NCI-H446 (cell line): ENCODE measurements at regions not wholly inside any gene's neighbourhood (a gene's known extent, or its start where the extent isn't known, plus 50 kb on each side); places are given as distances from the start of the nearest gene placed in this dataset.
A peak's percentile ranks its signal among the peaks of the same experiment; 100 is the strongest.

Experiments
- DNase-seq, 2 experiments: peaks; one replicate each; lab custom pipeline; 2025; lab: John Stamatoyannopoulos, UW

DNA sequence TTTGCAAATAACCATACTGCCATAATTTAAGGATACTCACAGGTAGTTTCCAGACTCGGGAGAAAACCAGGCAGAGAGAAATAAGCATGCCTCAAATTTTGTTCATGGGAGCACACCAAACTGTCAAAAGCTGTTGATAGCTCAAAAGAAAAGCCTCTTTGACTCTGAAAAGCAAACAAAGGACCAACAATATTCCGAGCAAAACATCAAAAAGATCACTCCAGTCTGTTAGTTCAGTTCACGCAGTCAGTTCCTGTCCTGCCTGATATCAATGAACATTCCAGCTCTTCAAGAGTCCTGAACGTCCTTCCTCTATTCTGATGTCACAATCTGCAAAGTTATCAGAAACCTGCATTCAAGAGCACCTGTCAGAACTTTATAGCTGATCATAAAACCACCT lies 78.7 kb downstream of the RRM2 start:
- no peak for DNase-seq

DNA sequence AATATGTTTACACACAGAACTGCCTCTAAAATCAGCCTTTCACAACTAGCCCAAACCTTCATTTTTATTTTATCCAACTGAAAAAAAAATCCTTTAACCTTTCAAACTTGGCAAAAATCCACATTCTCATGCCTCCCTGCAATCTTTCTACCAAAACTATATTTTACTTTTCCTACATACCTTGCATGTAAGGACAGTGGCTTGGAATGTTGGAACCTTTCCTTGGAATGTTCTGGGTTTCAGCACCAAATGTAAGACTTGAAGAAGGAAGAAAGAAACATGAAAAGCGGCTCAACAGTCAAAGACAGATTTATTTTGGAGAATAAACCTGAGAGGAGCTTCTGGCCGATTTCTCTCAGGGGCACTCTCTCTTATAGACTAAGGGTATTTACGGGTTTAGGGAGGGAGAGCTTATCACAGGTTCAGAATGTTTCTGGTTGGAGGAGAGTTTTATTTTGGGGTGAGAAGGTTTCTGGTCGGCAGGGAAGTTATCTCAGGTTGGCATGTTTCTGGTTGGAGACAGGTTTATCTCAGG lies 79.7 kb downstream of the RRM2 start:
- no peak for DNase-seq

DNA sequence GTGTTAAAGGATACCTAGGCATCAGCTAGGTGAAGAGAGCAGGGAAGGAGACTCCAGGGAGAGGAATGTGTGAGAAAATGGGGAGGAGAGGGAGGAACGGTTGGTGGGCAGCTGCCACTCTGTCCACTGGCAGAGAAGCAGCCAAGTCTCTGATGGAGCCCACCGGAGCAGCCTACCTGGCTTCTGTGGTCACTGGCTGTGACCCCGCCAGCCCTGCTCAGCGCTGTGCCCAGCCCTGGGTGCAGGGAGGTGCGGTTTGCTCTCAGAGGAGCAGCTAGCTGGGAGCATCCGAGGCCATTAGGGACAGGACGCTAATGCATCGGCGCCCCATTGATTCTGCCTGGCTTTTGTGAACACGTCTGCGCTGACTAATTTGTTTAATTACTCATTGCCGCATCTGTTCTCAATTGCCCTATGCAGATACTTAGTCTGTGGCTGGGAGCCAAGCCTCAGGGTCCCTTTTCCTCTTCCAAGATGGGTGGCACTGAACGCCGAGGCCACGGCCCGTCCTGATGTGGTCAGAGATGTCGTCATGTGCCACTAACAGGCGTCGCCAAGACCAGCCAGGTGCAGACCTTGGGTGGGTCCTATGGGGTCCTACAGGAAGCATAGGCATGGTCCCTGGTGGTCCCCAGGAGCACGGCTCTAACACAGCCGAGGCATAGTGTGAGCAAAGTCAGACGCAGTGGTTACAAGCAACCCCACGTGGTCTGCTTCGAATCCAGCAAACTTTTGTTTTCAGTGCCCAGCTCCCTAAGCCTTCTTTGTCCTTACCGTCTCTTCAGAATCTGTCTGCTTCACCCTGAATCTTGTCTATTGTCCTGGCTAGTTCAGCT lies 82.0 kb downstream of the RRM2 start:
- peak in 1 of 2 experiments; percentile 32 for DNase-seq

DNA sequence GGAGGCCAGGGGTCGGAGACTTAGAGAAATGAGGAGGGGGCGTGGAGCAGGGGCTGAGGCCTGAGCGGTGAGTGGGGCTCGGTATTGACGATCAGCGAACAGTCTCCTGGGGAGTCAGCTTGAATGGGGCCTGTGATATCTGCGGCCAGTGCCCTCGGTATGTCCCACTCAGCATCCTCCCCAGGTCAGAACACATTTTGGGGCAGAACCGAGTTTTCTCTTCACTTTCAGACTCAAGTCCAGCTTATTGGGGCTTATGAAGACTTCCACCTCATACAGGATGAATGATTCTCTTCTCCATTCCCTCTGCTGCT lies 82.6 kb downstream of the RRM2 start:
- DNase-seq, result no peak

DNA sequence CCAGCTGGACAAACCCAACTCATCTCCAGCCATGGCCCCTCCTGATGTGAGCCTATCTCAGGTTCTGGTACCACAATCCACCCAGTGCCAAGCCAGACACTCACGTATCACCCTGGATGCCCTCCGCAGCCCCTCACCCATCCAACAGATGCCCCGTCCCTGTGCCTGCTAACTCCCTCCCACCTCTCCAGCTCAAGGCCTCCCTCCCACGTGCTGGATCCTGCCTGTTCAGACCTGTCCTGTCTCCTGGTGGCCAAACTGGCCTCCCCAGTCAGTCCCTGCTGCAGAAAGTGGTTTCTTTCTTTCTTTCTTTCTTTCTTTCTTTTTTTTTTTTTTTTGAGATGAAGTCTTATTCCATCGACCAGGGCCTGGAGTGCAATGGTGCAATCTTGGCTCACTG lies 86.2 kb downstream of the RRM2 start:
- DNase-seq, result peak in 1 of 2 experiments; percentile 67

DNA sequence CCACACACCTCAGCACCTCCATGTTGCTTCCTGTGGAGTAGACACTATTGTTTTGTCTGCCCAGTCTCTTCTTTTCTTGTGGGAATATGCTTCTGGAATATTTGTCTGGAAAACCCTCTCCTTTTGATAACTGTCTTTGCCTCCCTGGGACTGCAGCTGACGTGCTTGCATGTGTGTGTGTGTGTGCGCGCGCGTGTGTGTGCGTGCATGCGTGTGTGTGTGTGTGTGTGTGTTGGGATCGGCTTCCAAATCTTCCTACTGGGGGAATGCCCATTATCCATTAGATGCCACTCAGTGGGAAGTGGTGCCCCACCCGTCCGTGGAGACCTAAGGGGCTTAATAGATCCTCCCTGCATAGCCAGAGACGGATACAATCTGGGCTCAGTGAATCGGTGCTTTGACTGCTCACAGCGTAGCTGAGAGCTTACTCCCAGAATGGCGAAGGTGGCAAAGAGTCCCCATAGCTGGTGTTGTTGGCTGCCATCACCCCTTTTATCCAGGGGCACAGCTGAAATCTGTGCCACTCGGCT lies 86.9 kb downstream of the RRM2 start:
- DNase-seq, result no peak

DNA sequence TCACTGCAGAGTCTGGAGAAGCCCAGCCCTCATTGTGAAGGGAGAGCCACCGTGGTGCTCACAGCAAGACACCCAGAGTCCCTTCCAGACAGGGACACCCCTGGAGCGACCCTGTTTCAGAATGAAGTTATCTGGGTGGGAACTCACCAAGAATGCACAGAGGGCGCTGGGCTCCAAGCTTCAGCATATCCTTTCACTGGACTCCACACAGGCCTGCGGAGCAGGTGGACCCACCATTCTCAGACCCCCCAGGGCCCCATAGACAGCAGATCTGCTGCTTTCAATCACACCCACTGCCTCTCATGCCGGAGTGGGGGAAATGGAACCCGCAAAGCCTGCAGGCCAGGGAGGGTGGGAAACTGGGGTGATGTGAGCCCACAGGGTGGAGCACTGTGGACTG lies 87.8 kb downstream of the RRM2 start:
- no peak for DNase-seq

DNA sequence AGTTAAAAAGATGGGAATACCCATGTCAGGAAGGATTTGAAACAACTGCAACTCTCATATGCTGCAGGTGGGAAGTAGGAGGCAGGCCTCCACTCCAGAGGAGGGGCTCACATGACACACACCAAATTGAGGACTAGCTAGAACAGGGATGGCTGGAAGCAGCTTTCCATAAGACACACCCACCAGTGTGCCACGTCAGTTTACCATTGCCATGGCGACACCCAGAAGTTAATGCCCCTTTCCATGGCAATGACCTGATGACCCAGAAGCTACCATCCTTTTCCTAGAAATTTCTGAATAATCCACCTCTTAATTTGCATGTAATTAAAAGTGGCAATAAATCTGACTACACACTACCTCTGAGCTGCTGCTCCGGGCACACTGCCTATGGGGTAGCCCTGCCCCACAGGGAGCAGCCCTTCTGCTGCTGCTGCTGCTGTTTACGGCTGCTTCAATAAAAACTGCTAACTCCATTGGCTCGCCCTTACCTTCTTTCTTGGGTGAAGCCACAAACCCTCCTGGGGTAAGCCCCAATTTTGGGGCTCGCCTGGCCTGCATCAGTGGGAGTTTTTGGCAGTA lies 89.4 kb downstream of the RRM2 start:
- no peak for DNase-seq

DNA sequence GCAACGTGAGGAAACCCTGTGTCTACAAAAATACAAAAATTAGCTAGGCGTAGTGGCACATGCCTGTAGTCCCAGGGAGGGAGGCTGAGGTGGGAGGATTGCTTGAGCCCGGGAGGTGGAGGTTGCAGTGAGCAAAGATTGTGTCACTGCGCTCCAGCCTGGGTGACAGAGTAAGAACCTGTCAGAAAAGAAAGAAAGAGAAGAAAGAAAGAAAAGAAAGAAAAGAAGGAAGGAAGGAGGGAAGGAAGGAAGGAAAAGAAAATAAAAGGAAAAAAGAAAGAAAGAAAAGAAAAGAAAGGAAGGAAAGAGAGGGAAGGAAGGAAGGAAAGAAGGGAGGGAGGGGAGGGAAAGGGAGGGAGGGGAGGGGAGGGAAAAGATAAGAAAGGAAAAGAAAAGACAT lies 89.9 kb upstream of the HPCAL1 start:
- no peak for DNase-seq

DNA sequence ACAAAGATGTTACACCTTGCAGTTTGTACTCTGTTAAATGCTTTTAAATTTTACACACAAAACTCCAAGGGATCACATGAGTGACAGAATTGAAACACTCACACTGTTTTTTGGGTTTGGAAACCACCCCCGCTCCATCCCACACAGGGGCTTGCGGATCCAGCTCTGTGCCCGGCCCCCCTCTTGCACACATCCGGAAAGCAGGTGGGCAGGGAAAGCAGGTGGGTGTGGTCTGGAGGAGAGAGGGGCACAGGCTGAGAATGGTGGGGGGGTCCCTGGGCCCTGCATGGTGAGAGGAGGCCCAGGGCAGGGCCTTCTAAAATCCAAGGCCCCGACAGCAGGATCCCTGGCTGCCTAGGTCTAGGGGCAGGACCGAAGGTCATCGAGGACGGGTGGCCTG lies 88.5 kb upstream of the HPCAL1 start:
- no peak for DNase-seq

DNA sequence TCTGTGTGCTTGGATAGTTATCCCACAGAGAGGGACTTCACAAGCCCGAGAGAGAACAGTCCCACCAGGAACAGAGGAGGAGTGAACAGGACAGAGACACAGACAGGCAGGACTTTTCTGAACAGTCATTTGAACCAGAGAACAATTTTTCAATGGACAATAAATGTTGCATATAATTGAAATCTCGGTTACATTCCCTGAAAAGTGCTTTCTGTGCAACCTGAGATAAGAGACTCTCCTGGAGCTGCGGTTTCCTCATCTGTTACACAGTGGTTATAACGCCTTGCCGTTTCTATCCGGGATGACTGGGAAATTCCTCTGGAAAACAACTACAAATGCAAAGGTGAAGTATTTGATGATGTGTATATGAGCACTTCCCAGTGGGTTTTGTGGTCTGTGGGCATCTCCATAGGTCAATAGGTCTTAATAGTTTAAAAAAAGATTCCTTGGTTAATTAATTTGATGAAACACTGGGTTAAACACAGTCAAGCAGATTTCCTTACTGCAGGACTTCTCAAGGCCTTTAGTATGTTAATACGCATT lies 87.2 kb upstream of the HPCAL1 start:
- no peak for DNase-seq

DNA sequence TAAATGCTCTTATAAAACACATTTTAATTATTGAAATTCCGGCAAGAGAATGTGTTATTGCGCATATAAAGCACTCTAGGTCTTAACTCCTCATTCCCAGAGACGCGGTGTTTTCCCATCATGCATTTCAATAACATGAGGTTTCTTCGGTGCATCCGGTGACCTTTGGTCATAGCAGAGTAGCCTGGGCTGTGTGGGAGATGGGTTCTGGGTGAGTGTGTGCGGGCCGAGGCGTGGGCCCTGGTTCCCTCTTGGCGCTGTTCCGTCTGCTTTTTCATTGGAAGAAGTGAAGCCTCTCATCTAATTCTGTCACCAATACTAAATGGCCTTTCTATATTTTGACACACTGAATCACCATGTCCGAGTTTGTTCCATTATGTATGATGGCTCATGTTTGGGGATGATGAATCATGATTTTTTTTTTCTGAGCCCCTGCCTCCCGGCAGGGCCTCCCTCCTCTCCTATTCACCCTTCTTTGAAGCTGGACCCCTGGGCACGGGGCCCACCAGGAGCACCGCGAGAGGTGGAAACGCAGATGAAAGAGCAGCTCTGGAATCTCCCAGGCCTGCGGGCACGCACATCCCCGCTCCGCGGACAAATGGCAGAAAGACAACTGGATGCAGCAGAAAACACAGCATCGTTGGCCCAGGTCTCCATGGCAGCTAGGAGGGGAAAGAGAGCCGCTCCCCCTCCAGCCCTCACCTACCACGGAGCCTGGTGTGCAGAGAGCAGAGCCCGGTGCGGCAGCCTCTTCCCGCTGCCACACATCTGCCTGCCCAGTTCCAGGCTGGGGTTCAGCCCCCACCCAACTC lies 85.8 kb upstream of the HPCAL1 start:
- no peak for DNase-seq

DNA sequence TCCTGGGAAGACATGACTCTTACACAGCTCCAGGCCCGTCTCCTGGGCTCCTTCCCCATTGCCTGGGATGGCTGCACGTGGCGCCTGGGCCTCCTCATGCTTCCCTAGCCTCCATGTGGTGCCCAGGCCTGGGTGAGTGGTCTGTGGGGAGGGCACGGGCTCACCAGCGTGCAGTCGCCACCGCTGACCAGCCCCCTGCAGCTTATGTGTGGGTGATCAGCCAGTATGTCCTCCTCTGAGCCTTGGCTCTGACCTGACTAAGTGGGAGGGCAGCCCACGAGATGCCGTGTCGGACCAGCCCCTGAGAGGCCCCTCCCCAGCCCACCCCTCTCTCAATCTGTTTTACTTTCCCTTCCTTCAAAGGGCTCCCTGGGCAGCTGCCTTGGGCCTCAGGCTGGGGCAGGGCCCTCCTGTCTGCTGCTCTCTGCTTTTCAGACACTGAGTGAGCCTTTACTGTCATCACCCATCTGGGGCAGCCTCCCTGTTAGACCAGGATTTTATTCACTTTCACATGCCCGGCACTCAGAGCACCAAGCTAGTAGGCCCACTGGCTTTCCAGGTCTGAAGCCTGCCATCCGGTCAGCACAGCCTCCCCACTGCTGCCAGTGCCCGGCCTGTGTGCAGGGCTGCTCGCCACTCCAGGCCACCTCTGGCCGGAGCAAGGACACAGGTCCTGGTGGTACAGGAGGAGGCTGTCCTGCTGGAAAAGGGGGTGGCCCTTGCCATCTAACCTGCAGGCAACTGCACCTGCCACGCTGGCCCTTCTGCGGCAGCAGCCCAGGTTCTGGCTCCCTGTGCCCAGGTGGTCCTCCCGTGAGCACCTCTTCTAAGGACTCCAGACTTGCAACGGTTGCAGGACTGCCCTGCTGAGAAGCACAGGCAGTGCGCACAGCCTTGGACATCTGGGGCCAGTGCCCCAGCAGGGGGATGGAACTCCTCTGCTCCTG lies 84.9 kb upstream of the HPCAL1 start:
- DNase-seq, result no peak

DNA sequence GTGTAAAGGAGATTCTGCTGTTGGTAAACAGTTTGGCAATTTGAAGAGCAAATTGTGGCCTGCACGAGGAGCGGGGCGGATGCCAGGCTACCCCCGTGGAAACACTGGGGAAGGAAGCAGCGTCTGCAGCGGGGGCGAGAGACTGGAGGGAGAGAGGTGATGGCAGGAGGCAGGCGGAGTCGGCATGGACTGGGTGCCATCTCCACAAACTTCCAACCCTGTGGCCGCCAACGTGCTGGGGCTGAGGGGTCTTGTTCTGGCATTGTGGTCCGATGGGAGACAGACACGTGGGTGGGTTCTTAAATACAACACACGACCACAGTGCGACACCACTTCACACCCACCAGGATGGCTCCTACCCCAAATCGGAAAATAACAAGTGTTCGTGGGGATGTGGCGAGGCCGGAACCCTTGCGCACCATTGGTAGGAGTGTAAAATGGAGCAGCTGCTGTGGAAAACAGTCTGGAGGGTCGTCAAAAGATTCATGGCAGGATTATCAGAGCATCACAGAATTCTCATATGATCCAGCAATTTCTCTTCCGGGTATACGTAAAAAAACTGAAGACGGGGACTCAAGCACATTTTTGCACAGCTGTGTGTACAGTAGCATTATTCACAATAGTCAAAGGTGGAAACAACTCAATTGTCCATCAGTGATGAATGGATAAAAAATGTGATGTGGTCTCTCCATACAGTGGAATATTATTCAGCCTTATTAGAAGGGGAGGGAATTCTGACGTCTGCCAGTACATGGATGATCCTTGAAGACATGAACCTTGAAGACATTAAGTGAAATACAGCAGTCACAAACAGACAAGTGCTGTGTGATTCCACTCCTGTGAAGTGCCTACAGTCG lies 82.4 kb upstream of the HPCAL1 start:
- DNase-seq, result no peak

DNA sequence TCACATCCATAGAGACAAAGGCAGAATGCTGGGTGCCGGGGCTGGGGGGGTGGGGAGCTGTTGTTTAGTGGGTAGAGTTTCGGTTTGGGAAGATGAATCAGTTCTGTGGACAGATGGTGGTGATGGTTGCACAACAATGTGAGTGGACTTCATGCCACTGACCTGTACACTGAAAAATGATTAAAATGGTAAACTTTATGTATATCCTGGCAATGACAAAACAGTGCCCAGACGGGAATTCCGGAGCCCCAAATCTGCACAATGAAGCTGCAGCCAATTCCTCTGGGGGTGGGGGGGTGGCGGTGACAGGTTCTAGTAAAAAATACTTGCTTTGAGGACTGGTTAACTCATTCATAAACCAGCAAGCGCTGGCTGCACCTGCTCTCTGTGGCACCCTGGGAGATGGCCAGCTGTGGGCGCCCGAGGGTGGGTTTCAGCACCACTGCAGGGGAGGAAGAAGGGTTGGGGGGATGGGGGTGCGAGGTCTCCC lies 81.8 kb upstream of the HPCAL1 start:
- DNase-seq, result no peak

DNA sequence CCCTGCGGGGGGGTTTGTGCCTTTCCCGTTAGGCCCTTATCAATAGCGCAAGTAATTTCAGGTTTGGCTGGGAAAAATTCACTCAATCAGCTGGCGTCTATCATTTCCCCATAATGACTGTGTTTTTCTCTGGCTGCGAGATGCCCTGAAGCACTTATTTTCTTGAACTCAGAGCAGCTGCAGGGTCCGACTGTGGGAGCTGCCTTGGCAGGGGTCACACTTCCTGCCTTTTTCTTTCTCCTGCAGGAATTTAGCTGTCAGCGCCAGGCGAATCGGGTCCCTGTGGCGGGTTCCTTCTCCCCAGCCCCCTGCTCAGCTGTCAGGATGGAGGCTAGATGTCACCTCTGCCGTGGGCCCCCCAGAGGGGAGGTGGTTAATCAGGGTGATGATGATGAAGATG lies 81.3 kb upstream of the HPCAL1 start:
- no peak for DNase-seq

DNA sequence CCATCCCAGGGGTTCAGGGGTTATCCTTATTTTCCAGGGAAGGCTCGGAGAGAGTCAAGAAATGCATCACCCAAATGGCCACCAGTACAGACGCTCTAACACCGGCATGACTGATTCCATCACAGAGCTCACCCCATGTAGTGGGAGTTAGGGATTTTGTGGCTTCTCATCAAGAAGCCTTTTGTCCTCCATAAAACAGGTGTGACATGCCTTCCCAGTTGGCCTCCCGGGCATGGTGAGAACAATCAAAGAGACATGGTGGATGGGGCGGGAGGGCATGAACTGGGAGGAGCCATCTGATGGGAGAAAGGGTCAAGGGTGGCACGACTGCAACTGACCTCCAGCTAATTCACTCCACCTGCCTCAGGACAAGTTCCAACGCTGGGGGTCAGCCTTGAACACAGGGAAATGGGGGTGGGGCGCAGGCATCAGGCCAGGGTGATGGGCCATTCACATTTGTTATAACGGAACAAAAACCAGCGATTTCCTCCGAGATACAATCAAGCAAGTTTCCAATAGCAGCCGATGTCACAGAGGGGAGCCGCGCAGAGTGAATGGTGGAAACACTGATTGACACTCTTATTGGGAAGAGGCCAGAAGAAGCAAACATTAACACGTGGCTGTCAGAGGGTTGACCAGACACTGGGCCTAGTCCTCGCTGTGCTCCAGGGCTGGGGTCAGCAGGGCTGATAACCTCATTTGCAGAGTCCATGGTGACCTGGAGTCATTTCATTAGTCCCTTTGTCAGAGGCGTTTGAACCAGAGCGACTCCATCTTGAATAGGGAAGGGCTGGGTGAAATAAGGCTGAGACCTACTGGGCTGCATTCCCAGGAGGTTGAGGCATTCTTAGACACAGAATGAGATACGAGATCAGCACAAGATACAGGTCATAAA lies 80.5 kb upstream of the HPCAL1 start:
- DNase-seq, result no peak

DNA sequence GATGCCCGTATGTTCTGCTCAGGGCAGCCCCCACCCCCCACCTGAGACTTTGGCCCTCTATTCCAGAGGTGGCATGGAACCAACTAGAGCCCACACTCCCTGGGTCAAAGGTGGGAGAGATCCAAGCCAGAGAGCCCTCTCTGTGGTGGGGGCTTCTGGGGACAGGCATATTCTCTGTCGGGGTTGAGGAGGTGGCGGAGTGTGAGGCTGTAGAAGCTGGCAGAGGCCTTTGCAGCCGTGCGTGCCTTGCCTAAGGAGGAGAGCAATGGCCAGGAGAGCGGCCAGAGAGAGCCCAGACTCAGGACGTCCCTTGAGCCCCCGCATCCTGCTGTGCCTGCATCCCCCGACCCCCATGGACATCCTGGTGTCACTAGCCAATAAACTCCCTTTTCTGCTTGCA lies 79.2 kb upstream of the HPCAL1 start:
- no peak for DNase-seq
